SH-SY5Y (cell line): ENCODE measurements at regions not wholly inside any gene's neighbourhood (a gene's known extent, or its start where the extent isn't known, plus 50 kb on each side); places are given as distances from the start of the nearest gene placed in this dataset.

ENCODE experiments used
- GATA2 ChIP-seq: IDR thresholded peaks from 2 replicates; pipeline ENCODE4 v1.6.1; 2011; ENCODE audit warnings: mild to moderate bottlenecking, low read depth, low read length
- GATA3 ChIP-seq: IDR thresholded peaks from 2 replicates; pipeline ENCODE4 v1.6.1; 2011; ENCODE audit warnings: low read depth, mild to moderate bottlenecking, low read length, moderate library complexity

DNA sequence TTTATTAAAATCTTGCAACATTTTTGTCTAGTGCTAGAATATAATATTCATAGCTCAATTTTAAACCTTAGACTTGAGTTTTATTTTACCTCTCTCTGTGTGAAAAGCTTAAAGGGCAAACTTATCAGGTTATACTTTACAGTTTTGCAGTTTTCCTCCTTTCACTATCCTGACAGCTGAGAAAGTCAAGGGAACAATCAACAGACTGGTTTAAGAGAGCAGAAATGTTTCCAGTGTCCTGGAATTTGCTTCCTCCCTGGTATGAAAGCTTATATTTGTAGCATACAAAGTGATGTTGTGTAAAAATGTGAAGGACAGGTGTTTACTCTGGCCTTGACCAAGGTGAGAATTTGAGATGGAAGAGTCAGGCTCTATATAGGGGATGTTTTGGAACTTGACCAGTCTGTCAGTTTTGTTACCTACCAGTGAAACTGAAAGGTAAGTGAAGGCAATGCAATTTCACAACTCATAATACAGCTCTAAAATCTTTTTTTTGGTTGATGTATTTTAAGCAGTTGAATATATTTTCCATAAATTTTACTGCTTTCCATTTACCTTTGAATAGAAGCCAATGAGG lies 64.6 kb downstream of the FHIP1A start:
- TF ChIP-seq GATA3 = no peak
- no peak for TF ChIP-seq GATA2
